Ishikawa (cell line): ENCODE measurements at regions not wholly inside any gene's neighbourhood (a gene's known extent, or its start where the extent isn't known, plus 50 kb on each side); places are given as distances from the start of the nearest gene placed in this dataset.

Experiments
- CEBPB ChIP-seq: IDR thresholded peaks from 2 replicates; pipeline ENCODE4 v1.6.1; 2012
- CREB1 ChIP-seq: IDR thresholded peaks from 2 replicates; pipeline ENCODE4 v1.6.1; 2012; ENCODE audit warnings: low read depth
- EGR1 ChIP-seq: IDR thresholded peaks from 2 replicates; pipeline ENCODE4 v1.6.1; 2012
- EP300 ChIP-seq: IDR thresholded peaks from 2 replicates; pipeline ENCODE4 v1.6.1; 2012; ENCODE audit warnings: borderline replicate concordance
- FOXM1 ChIP-seq: IDR thresholded peaks from 2 replicates; pipeline ENCODE4 v1.6.1; 2012; ENCODE audit warnings: low read depth, borderline replicate concordance
- MAX ChIP-seq: IDR thresholded peaks from 2 replicates; pipeline ENCODE4 v1.6.1; 2012
- NFIC ChIP-seq: IDR thresholded peaks from 2 replicates; pipeline ENCODE4 v1.6.1; 2012
- RAD21 ChIP-seq: IDR thresholded peaks from 2 replicates; pipeline ENCODE4 v1.6.1; 2012; ENCODE audit warnings: low read depth
- REST ChIP-seq: IDR thresholded peaks from 2 replicates; pipeline ENCODE4 v1.6.1; 2012; ENCODE audit warnings: low read depth, mild to moderate bottlenecking
- TAF1 ChIP-seq: IDR thresholded peaks from 2 replicates; pipeline ENCODE4 v1.6.1; 2012; ENCODE audit warnings: low read depth, mild to moderate bottlenecking
- TCF12 ChIP-seq: IDR thresholded peaks from 2 replicates; pipeline ENCODE4 v1.6.1; 2012; ENCODE audit warnings: low read depth
- TEAD4 ChIP-seq: IDR thresholded peaks from 2 replicates; pipeline ENCODE4 v1.6.1; 2012
- USF1 ChIP-seq: IDR thresholded peaks from 2 replicates; pipeline ENCODE4 v1.6.1; 2012
- ZBTB7A ChIP-seq: IDR thresholded peaks from 2 replicates; pipeline ENCODE4 v1.6.1; 2012; ENCODE audit warnings: low read depth

GRCh38 chr18:73249030-73249429, 381.2 kb upstream of the NETO1 start:
- TF ChIP-seq CREB1, result no peak
- TF ChIP-seq REST, result no peak
- no peak for TF ChIP-seq EP300
- no peak for TF ChIP-seq FOXM1
- TF ChIP-seq TCF12, result no peak
- TF ChIP-seq MAX, result no peak
- TF ChIP-seq TAF1, result no peak
- TF ChIP-seq TEAD4, result no peak
- no peak for TF ChIP-seq USF1
- TF ChIP-seq RAD21, result no peak
- TF ChIP-seq NFIC, result no peak
- TF ChIP-seq EGR1, result no peak
- no peak for TF ChIP-seq CEBPB
- no peak for TF ChIP-seq ZBTB7A
